Activated naive CD4-positive, alpha-beta T cell treated with anti-CD3 and anti-CD28 coated beads, Interleukin-2, amount 50 U/mL, for 16 hours (primary cell): ENCODE measurements at regions not wholly inside any gene's neighbourhood (a gene's known extent, or its start where the extent isn't known, plus 50 kb on each side); places are given as distances from the start of the nearest gene placed in this dataset.
"Not testable (repeated sequence)": the region's sequence is repeated elsewhere in the genome, so short reads cannot be mapped to it uniquely, and the experiment has no call there.

Source experiments
- DNase-seq: peaks from one replicate; pipeline ENCODE4 v3.0.0-alpha.2; 2020

DNA sequence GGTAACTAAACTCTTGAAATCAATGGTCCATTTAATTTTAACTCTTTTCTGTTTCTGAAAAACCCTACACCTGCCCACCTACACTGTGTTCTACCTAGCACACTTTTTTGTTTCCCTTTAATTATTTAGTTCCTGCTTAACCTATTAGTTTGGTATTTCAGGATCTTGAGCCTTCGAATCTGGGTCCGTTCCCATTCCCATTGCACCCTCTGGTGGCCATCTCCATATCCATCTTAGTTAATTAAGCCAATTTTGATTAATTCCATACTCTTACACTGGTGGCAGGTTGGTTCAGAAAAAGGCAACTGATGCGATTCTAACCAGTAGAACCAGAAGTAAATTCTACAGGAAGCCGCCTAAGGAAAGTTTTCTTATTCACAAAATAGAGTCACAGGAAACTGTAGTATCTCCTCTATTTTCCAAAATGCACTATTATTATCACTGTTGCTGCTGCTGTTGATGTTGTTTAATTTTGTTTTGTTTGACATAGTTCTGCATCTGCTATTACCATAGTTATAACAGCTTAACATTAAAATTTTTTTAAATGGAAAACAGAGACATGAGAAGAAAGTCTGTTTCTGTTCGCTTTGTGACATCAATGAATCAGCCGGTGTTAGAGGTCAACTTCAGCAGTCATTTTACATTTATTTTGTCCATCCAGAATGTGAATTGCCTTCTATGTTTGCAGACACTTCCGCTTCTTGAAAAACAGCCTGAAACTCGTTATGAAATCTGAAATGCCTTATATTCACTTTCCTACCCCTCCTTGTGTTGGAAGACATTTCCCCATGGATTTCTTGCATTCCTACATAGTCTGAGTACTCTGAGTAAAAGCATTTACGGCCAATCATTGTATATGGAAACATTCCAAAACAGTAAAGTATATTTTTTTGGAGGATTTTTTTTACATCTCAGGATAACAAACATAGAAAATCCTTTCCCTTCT is 115.5 kb upstream of the NCAM2 start:
- DNase-seq, result no peak

DNA sequence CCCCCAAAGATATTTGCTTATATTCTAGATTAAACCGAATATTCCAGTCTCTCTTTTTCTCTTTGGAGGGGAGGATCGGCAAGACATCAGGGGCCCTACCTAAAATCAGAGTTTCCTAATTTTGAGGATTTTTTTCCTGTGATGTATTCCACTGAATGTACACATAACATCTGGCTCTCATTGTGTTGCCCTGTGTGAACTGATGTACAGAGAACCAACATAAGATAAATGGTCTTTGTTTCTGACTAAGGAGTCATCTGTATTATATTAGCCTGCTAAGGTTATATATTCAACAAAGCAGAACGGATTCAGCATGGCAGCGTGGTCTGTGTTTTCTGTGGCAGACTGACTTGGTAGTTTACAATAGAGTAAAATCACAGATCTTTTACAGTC is 114.8 kb upstream of the NCAM2 start:
- DNase-seq, result no peak

GRCh38 chr21:20902511-20902910 is 95.7 kb upstream of the NCAM2 start:
- no peak for DNase-seq

GRCh38 chr21:20902998-20903397 is 95.2 kb upstream of the NCAM2 start:
- DNase-seq, result no peak

DNA sequence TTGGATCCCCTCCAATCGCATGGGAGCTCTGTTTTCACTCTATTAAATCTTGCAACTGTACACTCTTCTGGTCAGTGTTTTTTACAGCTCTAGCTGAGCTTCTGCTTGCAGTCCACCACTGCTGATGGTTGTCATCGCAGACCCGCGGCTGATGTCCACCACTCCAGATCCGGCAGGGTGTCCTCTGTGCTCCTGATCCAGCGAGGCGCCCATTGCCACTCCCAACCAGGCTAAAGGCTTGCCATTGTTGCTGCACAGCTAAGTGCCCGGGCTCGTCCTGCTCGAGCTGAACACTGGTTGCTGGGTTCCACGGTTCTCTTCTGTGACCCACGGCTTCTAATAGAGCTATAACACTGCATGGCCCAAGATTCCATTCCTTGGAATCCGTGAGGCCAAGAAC is 70.7 kb upstream of the NCAM2 start:
- not testable (repeated sequence) for DNase-seq

- DNase-seq, result no peak
Observed at GRCh38 chr21:20942523-20942922, 55.7 kb upstream of the NCAM2 start.

GRCh38 chr21:20943561-20943997 is 54.6 kb upstream of the NCAM2 start:
- no peak for DNase-seq

DNA sequence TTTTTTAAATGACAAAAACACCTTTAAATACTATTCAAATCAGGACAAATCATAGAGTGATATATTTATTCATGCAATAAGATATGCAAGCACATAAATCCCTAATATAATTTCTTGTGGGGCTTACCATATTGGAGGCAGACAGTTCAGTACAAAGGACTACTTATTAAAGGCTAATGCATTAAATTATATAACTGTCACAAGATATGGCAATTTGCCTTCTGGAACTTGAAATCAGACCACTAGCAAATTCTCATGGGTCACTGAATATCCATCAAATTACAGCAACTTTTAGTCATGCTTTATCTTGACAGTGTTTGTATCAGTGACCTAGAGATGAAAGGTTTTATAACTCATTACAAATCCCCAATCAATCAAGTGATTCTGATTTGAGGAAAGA is 54.1 kb upstream of the NCAM2 start:
- no peak for DNase-seq

- DNase-seq, result no peak
Observed at GRCh38 chr21:20946701-20947100, 51.5 kb upstream of the NCAM2 start.
